Stimulated activated CD4-positive, alpha-beta T cell treated with anti-CD3 and anti-CD28 coated beads, Interleukin-4, amount 100 ng/mL, for 48 hours (primary cell): ENCODE measurements at regions not wholly inside any gene's neighbourhood (a gene's known extent, or its start where the extent isn't known, plus 50 kb on each side); places are given as distances from the start of the nearest gene placed in this dataset.
"Not testable (repeated sequence)": the region's sequence is repeated elsewhere in the genome, so short reads cannot be mapped to it uniquely, and the experiment has no call there.

Source experiments
- DNase-seq, 2 donors: peaks; one replicate each; pipeline ENCODE4 v3.0.0-alpha.2; 2020; ENCODE audit warnings: low read depth in 2 of 2

DNA sequence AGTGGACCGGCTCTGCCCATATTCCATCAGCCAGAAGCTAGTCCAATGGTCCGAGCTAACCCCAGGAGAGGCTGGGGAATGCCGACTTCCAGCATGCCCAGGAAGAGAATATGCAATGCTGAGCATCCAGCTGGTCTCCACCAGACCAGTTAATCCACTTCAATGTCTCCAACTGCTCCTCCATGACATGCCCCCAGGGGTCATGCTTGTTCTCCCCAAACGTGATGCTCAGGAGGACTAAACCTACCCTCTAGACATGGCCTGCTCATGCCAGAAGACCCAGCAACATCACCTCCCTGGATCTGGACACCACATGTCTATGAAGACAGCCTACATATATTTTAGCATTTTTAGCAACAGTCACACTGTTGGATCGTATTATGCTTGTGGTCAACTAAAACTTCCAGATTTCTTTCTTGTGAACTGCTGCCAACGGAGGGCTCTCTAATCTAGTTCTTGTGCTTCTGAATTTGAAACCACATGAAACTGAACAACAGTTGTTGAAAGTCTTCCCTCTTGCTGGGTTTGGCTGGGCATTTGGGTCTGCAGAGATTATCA is 245.1 kb downstream of the SOX9 start:
- DNase-seq = no peak

DNA sequence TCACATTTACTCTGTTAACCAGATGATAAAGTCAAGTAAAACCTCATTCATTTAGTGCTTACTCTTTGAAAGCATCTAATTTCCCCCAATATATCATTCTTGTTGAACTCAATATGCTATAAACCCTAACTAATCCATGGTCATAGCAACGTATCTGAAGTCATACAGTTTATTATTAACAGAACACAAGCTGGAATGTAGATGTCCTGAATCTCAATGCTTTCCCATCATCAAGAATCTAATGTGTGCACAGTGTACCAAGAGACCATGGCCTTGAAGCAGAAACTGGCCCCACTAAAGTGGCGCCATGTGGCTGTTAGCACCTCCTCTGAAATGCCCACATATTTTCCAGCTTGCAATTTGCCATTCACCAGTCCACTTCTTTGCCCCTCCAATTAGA is 245.8 kb downstream of the SOX9 start:
- no peak for DNase-seq

DNA sequence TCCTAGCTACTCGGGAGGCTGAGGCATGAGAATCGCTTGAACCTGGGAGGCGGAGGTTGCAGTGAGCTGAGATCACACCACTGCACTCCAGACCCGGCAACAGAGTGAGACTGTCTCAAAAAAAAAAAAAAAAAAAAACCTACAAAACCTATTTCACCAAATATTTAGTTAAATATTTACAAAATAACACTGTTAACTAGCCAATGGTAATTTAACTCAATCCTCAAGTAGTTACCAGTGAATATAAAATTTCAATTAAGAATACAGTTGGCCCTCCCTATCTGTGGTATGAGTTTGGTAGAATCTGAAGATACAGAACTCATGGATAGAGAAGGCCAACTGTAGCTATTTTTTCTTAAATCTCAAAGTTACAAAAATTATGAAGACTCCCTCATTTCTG is 247.4 kb downstream of the SOX9 start:
- no peak for DNase-seq

DNA sequence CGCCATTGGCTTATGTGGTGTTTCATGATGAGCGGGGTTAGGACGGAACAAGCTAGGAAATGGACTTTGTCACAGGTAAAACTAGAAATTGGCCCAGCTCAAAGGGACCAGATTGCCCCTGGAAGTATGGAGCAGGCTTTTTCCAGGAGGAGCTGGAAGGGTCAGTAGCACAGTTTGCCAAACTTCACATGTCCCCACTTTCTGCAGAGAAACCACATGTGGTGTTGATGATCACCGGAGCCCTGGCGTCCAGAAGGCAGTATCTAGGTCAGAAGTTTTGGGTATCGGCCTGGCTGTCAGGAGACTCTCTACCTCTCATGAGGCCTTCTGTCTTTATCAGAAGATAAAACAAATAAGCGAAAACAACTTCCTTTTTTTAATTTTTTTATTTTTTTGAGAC is 248.5 kb downstream of the SOX9 start:
- DNase-seq = no peak

DNA sequence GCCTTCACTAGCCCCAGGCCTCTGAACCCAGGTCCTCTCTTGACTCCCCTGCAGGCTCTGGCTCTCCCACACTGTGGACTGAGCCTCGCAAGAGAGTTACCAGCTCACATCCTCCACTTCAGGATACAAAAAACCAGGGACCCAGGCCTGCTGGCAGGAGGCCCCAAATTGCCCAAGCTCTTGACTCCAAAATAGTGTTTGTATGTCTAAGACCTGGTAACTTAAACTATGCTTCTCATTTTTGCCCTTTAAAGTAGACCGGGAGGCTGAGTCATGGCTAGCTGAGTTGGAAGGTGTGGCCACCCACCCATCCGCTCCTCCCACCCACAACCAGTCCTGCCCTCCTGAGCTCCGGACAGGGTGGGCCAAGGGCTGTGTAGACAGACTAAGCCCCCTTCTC is 250.0 kb downstream of the SOX9 start:
- no peak for DNase-seq

DNA sequence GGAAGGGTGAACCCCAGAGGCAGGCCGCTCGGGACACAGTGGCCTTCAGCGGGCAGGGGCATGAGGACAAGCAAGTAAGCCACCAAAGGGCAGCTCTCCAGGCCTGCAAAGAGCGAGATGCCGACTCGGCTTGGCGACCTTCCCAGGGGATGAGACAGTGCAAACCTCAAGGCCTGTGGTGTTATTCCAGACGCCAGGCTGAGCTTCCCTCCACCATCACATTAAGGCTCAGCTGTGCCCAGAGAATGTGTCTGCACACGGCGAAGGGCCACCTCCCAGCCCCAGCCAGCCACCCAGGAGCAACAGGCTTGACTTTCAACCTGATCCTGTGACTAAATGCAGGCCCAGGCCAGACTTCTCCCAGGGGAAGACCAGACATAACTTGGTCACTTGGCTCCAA is 251.4 kb downstream of the SOX9 start:
- DNase-seq = no peak

DNA sequence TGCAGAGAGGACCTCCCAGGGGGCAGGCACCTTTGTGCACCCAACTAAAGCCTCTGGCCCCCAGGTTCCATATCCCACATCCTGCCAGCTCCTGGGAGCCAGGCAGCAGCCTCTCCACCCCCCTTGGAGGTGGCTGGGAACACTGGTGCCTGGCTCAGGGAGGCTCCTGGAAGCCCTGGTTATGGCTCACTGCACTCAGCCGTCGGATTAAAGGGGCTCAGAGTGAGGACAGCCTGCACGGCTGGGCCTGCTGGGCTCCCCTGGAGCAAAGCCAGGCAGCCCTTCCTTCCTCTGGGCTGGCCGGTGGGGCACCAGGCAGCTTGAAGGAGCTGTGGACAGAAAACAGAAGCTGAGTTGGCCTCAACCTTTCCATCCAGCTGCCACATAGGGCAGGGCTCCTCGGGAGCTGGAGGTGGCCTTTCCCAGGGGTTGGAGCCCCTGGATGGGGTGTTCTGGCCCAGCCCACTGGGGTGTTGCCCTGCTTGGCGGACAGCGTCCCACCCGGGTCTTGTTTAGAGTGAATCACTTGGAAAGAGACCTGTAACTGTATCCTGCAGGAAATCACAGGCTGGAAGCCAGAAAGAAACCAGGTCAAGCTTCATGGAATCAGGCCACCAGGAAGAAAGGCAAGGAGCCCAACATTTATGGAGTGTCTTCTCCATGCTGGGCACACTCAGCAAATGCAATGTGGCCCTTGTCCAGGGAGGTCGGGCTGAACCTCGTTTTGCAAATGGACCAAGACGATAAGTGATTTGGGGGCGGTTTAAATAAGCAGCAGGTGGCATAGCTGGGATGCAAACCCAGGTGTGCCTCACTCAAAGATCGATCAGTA is 253.3 kb downstream of the SOX9 start:
- no peak for DNase-seq

DNA sequence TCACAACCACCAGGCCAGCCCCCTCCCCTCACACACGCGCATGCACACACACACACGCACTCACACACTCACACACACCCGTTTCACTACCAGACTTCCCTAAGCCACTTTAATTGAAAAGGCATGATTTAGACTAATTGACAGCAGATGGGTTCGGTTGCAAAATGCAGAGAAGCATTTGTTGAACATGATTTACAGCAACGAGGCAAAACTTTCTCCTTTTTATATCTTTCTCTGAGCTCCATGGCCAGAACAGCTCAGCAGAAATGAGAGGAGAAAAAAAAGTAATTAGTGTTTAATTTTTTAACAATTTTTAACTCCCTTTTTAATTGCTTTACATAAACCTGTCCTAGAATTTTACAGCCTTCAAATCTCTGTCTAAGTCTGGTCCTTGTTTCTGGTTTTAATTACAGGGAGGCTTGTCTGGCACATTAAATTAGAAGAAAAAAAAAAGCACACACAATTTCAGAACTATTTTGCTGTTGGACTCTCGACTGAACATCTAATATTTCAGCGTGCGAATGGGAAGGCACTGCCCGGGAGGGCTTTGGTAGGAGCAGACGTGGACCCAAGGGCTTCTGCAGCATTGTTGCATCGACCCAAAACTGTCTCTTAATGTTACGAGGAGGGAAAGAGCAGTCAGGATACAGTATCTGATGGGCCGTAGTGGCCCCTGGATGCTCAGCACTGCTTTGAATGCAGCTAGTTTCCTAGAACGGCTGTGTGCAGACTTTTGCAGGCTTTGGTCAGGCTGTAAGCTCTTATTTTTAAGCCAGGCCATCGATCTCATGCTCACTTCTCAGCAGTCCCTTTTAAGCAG is 255.9 kb downstream of the SOX9 start:
- no peak for DNase-seq

DNA sequence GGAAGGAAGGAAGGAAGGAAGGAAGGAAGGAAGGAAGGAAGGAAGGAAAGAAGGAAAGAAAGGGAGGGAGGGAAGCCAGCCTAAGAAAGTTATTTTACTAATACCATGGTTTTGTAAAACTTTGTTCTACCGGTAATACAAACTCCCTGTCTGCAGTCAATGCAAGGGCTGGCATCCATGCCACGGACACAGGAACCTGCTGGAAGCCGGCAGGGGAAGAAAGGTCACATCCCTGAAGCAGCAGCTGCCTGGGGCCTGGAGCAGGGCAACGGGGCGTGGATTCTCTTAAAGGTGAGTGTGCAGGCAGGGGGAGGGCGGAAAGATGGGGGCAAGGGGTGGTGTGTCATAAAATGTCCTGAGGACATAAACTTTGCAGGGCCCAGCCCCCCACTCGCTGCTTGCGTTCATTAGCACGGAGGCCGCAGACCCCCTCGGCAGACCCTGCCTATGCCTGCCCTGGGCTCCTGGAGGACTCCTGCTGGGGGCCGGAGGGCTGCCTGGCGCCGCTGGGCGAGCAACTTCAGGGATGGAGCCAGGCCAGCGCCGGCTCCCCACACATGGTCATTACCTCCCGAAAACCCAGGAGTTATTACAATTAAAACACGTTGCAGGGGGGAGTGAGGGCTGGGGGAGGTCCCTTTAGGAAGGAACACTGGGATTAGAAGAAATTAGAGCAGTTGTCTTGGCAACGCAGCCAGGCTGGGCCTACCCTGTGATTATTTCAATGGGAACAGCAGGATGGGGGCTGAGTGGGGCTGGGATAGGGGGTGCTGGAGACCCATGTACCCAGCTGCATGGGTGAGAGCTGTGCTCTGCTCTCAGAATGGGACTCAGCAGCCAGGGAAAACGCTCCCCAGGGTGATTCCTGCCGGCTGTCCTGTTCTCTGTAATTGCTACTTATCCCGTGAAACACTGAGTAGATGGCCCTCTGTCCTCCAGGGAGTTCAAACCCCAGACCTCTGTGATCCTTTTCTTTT is 257.9 kb downstream of the SOX9 start:
- DNase-seq = no peak

DNA sequence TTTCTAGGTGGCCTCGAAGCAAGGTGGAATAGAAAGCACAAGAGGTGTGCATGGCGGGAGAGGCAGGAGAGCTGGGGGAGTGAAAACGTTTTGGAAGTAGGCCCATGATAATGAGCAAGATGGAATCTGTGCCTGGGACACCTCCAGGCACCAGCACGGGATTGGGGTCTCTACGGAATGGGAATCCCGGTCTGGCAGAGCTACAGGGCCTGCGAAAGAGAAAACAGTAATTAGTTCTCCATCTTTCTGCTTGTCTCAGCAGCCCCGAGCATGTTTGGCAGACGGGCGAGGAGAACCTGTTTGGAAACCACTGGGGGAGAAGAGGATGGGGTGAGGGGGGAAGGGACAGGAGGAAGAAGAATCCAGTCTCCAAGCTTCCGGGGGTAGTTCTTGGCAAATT is 258.7 kb downstream of the SOX9 start:
- no peak for DNase-seq

DNA sequence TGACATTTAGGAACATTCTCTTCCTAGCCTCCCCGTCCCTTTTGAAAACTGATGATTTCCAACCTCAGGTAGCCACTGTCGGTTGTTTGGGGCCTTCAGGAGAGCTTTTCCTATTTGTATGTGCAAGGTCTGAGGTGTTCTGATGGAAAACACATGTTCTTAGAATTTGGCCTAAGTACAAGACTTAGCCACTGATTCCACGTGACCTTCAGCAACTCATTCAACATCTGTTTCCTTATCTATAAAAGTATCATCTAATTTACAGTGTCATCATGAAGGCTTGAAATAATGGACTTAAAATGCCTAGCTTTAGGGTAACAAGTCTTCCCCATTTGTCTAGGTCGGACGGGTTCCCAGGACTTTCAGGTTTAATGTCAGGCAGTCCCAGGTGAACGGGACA is 259.3 kb downstream of the SOX9 start:
- DNase-seq = no peak

DNA sequence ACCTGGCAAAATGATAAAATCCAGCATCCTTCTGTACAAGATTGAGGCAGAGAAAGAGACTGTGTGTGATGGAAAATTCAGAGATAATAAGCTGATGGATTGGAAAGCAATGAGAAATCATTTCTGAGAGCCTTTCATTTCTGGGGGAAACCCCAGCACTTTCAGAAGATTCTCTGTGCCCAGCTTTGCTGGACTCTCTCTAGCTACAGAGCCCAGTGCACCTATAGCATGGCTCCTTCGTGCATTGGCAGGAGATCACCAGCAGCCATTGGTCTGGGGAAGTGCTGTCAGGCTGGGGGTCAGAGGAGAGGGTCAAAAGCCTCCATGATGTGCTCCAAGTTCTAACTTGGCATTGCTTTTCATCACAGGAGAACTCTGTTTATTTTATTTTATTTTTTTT is 259.9 kb downstream of the SOX9 start:
- no peak for DNase-seq

DNA sequence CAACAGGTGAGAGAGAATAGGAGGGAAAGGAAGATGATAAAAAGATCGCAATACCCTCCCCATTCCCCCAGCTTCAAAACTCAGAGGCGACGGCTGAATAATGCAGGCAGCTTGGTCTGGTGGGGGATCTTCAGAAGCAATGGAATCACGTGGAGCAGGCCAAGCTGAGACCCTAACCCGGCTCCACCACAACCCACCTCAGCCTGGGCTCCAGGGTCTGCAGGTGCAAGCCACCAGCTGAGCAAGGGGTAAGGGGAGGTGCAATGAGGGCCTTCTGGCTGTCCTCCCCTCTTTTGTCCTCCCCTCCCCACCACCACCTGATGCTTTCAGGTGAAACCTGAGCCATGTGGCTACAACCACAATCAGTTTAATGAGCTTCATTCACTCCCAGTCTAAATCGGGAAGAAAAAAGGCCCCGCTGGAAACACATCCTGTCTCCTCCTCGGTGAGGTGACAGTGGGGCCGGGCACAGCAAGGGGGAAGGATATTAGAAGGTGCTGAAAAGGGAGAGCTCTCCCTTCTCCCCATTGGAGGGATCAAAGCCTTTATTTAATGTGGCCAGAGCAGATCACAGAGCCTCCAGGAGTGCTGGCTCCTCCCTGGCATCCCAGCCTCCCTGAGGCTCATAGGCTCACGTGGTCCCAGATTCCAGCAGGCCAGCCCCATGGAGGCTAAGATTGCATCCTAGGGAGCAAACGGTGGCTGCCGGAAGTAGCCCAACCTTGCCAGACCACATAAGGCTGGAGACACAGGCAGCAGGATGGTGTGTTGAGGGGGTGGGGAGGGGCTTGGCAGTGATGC is 261.0 kb downstream of the SOX9 start:
- DNase-seq = no peak

DNA sequence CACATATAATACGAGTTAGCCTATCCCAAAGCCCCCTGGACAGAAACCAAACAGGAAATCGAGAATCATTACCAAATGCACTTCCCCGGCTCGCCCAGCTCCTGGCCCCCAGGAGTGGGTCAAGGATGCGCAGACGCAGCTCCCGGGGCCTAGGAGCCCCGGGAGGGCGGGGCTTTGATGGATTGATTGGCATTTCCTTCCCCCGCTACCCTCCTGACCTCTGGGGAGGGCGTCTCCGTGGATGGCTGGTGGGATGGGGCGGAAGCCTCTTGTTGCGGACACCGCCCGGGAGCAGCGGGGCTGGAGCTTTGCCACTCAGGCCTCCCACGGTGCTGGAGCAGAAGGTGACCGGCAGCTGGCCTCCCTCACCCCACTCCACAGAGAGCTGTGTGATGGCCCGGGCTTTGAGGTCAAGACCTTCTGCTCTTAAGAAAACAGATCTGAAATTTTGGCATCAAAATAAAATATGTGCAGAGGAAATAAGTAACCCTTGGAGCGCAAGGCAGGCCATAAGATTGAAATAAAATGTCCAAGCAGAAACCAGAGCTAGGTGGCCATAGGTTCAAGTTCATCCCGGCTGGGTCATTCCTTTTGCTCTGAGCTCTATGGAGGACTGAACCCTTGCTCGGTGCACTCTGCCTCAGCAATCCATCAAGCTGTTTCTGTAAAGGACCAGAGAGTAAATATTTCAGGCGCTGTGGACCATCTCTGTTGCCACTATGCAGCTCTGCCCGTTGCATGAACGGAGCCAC is 262.3 kb downstream of the SOX9 start:
- no peak for DNase-seq

DNA sequence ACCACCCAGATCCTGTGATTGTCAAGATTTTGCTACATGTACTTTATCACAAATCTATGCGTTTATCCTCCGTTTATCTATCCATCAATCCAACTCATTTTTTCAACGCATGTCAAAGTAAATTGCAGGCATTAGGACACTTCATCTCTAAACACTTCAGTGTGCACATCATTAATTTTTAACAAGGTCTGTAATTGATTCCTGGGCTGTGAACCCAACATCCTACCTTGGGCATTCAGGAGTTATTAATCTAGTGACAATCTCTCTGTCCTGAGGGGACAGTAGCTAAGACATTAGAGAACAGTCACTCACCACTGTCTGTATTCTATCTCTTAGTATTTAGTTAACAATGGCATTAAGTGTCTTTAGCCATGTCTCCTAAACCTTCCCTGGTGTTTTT is 264.7 kb downstream of the SOX9 start:
- DNase-seq = no peak

DNA sequence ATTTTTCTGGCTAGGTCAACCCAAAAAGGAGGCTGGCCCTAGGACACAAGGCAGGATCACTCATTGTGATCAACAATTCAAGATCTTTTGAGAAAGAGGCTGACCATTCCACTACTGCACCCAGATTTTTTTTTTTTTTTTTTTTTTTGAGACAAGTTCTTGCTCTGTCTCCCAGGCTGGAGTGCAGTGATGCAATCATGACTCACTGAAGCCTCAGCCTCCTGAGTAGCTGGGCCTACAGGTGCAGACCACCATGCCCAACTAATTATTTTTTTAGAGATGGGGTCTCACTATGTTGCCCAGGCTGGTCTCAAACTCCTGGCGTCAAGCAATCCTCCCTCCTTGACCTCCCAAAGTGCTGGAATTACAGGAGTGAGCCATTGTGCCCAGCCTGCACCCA is 265.4 kb downstream of the SOX9 start:
- DNase-seq = not testable (repeated sequence)

DNA sequence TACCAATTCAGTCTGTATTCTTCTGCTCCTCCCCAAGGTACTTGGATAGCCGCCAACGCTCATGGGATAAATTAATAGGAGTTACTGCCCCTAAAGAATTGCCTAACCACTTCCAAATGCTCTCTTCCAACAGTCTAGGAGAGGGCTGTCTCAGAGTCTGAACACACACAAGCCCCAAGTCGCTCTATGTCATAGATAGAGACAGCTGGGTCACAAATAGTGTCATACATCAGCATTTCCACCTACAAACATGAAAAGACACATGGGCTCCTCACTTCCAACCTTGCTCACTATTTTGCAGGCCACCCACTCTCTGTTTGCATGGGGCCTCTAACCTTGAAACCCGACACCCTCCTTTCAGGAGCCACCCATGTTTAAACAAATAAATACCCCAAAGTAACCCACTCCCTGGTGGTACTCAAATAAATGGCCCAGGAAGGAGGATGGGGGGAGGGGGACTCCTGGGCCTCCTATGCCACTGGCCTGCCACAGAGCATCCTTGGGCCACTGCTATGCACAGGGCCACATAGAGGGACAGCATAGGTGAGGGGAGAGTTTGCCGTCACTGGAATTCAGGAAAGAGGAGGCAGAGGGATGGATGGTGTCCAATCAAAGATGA is 265.9 kb downstream of the SOX9 start:
- no peak for DNase-seq

DNA sequence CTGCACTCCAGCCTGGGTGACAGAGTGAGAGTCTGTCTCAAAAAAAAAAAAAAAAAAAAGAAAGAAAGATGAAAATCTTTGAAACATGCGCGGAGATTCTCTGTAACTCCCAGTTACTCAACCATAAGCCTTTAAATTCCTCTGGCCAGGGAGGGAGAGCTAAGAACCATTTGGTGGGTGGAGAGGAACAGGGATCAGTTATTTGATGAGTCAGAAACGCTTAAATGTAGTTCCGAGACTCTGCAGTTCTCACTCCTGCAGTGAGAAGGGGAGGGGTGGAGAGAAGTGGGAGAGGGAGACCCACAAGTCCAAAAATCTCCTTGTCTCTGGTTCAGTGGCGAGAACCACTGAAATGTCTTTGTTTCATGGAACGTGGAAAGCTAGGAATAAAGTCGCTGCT is 266.7 kb downstream of the SOX9 start:
- no peak for DNase-seq

DNA sequence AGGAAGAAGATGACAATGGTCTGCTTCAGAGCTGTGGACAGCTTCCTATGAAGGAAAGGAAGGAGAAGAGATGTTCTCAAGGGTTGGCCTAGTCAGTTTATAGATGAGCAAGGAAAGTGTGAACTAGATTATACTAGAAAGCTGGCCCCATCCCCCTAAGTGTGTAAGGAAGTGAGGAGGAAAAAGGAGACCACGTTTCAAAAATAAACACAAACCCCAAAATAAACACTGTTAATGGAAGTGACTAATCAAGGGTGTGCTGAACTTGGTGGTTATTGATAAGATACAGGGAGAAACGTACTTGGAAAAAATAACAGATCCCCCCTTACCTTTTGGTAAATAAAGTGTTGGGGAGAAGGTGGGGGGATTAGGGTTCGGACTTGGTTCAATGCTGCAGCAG is 267.1 kb downstream of the SOX9 start:
- DNase-seq = no peak
